Stimulated activated naive CD8-positive, alpha-beta T cell treated with anti-CD3 and anti-CD28 coated beads, Interleukin-15, Interleukin-2, amounts not matched to agents 100 ng/mL and 50 ng/mL, for 24 hours (primary cell): ENCODE measurements at regions not wholly inside any gene's neighbourhood (a gene's known extent, or its start where the extent isn't known, plus 50 kb on each side); places are given as distances from the start of the nearest gene placed in this dataset.

Source experiments
- H3K27ac Mint-ChIP-seq: one replicate; pipeline ENCODE4 v1.8.0; 2021; ENCODE audit warnings: mild to moderate bottlenecking, mixed read lengths
- H3K27me3 Mint-ChIP-seq: one replicate; pipeline ENCODE4 v1.8.0; 2021; ENCODE audit warnings: mixed read lengths
- H3K36me3 Mint-ChIP-seq: one replicate; pipeline ENCODE4 v1.8.0; 2021; ENCODE audit warnings: low read depth, mixed read lengths
- H3K4me1 Mint-ChIP-seq: one replicate; pipeline ENCODE4 v1.8.0; 2021; ENCODE audit warnings: low read depth, mixed read lengths
- H3K4me3 Mint-ChIP-seq: one replicate; pipeline ENCODE4 v1.8.0; 2021; ENCODE audit warnings: mild to moderate bottlenecking, mixed read lengths
- H3K9me3 Mint-ChIP-seq: one replicate; pipeline ENCODE4 v1.8.0; 2021; ENCODE audit warnings: mixed read lengths

- Mint-ChIP-seq H3K36me3 (no peaks in the 10 kb centered on the region), H3K4me3 (no peak overlapping the region), H3K27me3 (peaks cover 4% of the 10 kb centered on the region), H3K4me1 (peaks cover 16% of the 10 kb centered on the region), H3K9me3 (no peaks in the 10 kb centered on the region), H3K27ac (no peak overlapping the region)
Observed at GRCh38 chr5:68740226-68740910, 353.4 kb upstream of the SLC30A5 start.

DNA sequence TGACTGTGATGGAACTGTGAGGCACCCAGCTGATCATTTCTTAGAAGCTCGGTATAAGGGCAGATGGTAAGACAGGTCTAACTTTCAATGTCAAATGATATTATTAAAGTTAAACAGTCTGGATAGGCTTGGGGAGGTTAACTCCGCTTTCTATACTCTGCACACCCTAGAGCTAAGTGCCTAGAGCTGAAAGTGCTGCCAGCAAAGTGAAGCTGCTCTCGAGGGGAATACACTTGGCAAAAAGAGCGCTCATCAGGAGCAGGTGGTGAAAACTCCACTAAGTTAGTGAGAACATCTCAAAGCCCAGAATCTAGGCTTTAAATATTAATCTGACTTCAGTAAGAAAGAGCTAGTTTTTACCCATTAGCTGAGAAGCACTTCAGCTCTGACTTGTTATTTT, 349.6 kb upstream of the SLC30A5 start:
- H3K4me3 Mint-ChIP-seq = no peak overlapping the region
- H3K36me3 Mint-ChIP-seq = no peaks in the 10 kb centered on the region
- H3K9me3 Mint-ChIP-seq = no peaks in the 10 kb centered on the region
- no peaks in the 10 kb centered on the region for H3K27me3 Mint-ChIP-seq
- H3K27ac Mint-ChIP-seq = no peak overlapping the region
- H3K4me1 Mint-ChIP-seq = peaks cover 18% of the 10 kb centered on the region

DNA sequence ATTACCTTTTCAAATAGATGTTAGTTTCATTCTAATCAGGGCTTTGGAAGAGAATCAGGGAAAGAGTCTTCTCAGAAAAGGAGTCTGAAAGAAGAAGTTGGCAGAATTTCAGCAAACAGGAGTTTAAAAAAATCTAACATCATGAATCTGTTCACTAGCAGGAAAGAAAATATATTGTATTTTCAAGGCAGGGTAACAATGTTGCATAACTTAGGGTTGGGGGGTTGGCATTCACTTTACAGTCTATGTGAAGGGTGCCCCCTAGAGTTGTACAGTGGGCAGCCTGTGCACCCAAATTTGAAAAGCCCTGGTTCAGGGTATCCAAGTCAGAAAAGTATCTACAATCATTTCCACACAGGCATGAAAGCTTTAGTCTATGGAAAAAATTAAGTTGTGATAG, 348.4 kb upstream of the SLC30A5 start:
- Mint-ChIP-seq H3K4me1 (peaks cover 10% of the 10 kb centered on the region), H3K36me3 (no peaks in the 10 kb centered on the region), H3K27me3 (peaks cover 7% of the 10 kb centered on the region), H3K27ac (no peak overlapping the region), H3K4me3 (no peak overlapping the region), H3K9me3 (no peaks in the 10 kb centered on the region)

GRCh38 chr5:68746220-68746619, 347.6 kb upstream of the SLC30A5 start:
- H3K27ac Mint-ChIP-seq = no peak overlapping the region
- H3K27me3 Mint-ChIP-seq = peaks cover 7% of the 10 kb centered on the region
- no peaks in the 10 kb centered on the region for H3K9me3 Mint-ChIP-seq
- H3K4me3 Mint-ChIP-seq = no peak overlapping the region
- H3K36me3 Mint-ChIP-seq = no peaks in the 10 kb centered on the region
- peaks cover 8% of the 10 kb centered on the region for H3K4me1 Mint-ChIP-seq

- H3K36me3 Mint-ChIP-seq = no peaks in the 10 kb centered on the region
- H3K9me3 Mint-ChIP-seq = no peaks in the 10 kb centered on the region
- no peak overlapping the region for H3K4me3 Mint-ChIP-seq
- peaks cover 8% of the 10 kb centered on the region for H3K4me1 Mint-ChIP-seq
- H3K27me3 Mint-ChIP-seq = peaks cover 7% of the 10 kb centered on the region
- no peak overlapping the region for H3K27ac Mint-ChIP-seq
Observed at GRCh38 chr5:68746643-68747420, 347.0 kb upstream of the SLC30A5 start.

GRCh38 chr5:68747521-68747920, 346.3 kb upstream of the SLC30A5 start:
- Mint-ChIP-seq H3K4me3 (no peak overlapping the region), H3K27me3 (peaks cover 7% of the 10 kb centered on the region), H3K36me3 (no peaks in the 10 kb centered on the region), H3K9me3 (no peaks in the 10 kb centered on the region), H3K4me1 (peaks cover 8% of the 10 kb centered on the region), H3K27ac (no peak overlapping the region)

- H3K27me3 Mint-ChIP-seq = peaks cover 7% of the 10 kb centered on the region
Observed at GRCh38 chr5:68748101-68748500, 345.7 kb upstream of the SLC30A5 start.

DNA sequence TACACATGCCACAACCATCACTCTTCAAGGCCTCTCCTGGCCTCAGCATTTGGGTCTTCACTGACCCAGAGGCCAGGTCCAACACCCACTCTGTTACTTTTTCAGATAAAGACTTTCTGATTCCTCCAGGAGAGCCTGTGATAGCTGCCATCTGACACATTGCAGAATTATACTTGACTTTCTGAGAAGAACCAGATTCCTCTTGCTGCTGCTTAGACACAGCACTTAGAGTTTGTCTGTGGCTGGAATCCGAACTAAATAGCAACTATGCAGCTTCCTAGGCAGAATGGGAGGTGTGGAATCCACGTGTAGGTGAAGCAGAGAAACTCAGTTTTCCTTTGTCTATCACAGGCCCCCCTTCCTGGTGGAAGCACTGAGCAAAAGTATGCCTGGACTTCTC, 344.7 kb upstream of the SLC30A5 start:
- peaks cover 8% of the 10 kb centered on the region for H3K4me1 Mint-ChIP-seq

More at GRCh38 chr5:68748101-68748500, 345.7 kb upstream of the SLC30A5 start:
- no peak overlapping the region for H3K27ac Mint-ChIP-seq
- H3K4me3 Mint-ChIP-seq = no peak overlapping the region
- H3K36me3 Mint-ChIP-seq = no peaks in the 10 kb centered on the region
- H3K4me1 Mint-ChIP-seq = peaks cover 8% of the 10 kb centered on the region
- no peaks in the 10 kb centered on the region for H3K9me3 Mint-ChIP-seq

DNA sequence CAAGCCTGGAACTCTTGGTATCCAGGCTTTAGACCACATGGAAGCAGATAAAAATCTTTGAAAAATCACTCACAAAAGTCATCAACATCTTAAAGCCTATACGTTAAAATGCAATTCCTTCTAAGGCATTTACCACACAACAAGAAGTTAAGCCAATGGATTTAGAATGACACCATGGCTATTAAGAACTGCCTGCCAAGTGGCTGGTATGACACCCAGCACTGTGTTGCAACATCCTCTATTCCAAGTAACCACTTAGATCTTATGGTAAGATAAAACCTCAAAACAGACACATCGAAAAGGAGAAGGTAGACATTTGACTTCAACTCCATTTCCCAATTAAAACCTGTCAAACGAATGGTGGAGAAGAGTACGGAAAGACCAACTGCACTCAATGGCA, 344.2 kb upstream of the SLC30A5 start:
- Mint-ChIP-seq H3K4me3 (no peak overlapping the region), H3K27me3 (peaks cover 7% of the 10 kb centered on the region), H3K4me1 (peaks cover 8% of the 10 kb centered on the region), H3K27ac (no peak overlapping the region), H3K36me3 (no peaks in the 10 kb centered on the region), H3K9me3 (no peaks in the 10 kb centered on the region)

More for the DNA sequence above, 344.7 kb upstream of the SLC30A5 start:
- Mint-ChIP-seq H3K9me3 (no peaks in the 10 kb centered on the region), H3K4me3 (no peak overlapping the region), H3K27ac (no peak overlapping the region), H3K27me3 (peaks cover 7% of the 10 kb centered on the region), H3K36me3 (no peaks in the 10 kb centered on the region)

- Mint-ChIP-seq H3K27me3 (peaks cover 7% of the 10 kb centered on the region), H3K27ac (no peak overlapping the region), H3K4me1 (peaks cover 2% of the 10 kb centered on the region), H3K4me3 (no peak overlapping the region), H3K9me3 (no peaks in the 10 kb centered on the region), H3K36me3 (no peaks in the 10 kb centered on the region)
Observed at GRCh38 chr5:68751661-68752060, 342.2 kb upstream of the SLC30A5 start.

DNA sequence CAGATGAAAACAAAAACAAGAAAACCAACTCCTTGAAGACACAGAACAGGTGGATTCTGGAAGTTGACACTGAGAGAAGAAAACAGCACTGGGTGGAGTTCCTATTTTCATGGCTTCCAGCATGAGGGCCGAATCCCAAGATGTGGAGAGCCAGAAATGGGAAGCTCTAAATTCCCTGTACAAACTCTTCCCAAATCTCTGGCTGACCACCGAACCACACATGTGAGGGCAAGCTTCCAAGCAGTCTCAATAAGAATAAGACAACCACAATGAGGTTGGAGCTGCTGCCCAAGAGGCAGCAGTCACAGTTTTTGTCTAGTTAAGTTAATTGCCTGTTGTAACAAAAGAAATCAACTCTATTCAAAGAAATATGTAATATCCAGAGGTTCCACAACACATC, 339.3 kb upstream of the SLC30A5 start:
- Mint-ChIP-seq H3K9me3 (no peaks in the 10 kb centered on the region), H3K4me1 (peaks cover 2% of the 10 kb centered on the region), H3K27me3 (peaks cover 6% of the 10 kb centered on the region), H3K4me3 (no peak overlapping the region), H3K36me3 (no peaks in the 10 kb centered on the region), H3K27ac (no peak overlapping the region)

GRCh38 chr5:68755293-68755692, 338.5 kb upstream of the SLC30A5 start:
- no peak overlapping the region for H3K4me3 Mint-ChIP-seq
- H3K36me3 Mint-ChIP-seq = no peaks in the 10 kb centered on the region
- H3K27ac Mint-ChIP-seq = no peak overlapping the region
- H3K9me3 Mint-ChIP-seq = no peaks in the 10 kb centered on the region
- no peaks in the 10 kb centered on the region for H3K4me1 Mint-ChIP-seq
- H3K27me3 Mint-ChIP-seq = no peaks in the 10 kb centered on the region

DNA sequence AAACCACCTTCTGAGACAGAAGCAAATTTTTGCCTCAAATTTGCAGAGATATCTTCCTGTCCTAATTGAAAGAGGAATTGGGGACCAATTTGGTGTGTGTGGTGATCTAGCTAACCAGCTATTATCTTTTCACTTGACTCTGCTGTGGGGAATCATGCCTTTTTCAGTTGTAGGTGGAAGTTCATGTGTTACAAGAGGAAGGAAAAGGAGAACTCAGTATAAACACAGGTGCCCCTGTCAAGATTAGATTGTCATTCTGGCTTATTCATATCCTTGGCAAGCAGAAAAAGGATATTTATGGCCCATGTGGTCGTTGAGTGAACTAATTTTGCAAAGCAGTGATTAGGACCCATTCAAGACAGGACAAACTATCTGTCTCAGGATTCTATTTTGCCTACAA, 336.8 kb upstream of the SLC30A5 start:
- Mint-ChIP-seq H3K4me3 (no peak overlapping the region), H3K9me3 (no peaks in the 10 kb centered on the region), H3K27me3 (no peaks in the 10 kb centered on the region), H3K4me1 (no peaks in the 10 kb centered on the region), H3K27ac (no peak overlapping the region), H3K36me3 (no peaks in the 10 kb centered on the region)

DNA sequence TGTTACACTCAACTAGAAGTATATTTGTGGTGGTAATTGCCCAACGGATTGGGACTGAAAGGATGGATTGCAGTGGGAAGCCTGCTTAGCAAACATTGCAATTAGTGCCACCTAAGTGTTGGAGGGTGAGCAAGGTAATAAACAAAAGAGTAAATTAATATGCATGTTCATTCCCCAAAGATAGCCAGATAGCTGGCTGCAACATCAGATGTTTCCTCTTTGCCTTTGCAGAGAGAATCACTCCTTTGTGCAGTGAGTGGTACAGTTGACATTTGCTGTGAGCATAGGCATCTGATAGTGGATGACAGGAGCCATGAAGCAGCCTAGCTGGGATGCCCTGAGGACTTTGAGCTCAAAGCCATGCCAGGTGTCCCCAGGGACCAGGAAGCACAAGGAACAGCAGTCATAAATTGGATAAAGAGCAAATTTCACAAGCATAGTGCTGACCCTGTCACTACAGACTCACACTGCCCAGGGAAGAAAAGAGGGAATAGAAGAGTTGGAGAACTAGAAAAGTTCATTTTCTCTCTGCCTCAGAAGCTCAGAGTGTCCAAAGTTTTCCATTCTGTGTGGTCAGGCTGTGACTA, 336.1 kb upstream of the SLC30A5 start:
- Mint-ChIP-seq H3K9me3 (no peaks in the 10 kb centered on the region), H3K27ac (no peak overlapping the region), H3K27me3 (no peaks in the 10 kb centered on the region), H3K4me3 (no peak overlapping the region), H3K4me1 (no peaks in the 10 kb centered on the region), H3K36me3 (no peaks in the 10 kb centered on the region)

GRCh38 chr5:68759593-68759992, 334.2 kb upstream of the SLC30A5 start:
- Mint-ChIP-seq H3K4me3 (no peak overlapping the region), H3K36me3 (no peaks in the 10 kb centered on the region)

More at GRCh38 chr5:68759593-68759992, 334.2 kb upstream of the SLC30A5 start:
- Mint-ChIP-seq H3K9me3 (no peaks in the 10 kb centered on the region), H3K27ac (no peak overlapping the region), H3K27me3 (no peaks in the 10 kb centered on the region), H3K4me1 (no peaks in the 10 kb centered on the region)
